ENCODE measurements at regions not wholly inside any gene's neighbourhood (a gene's known extent, or its start where the extent isn't known, plus 50 kb on each side); places are given as distances from the start of the nearest gene placed in this dataset.

- DNase-seq (ENCODE audit: low spot score) (no peak), ATAC-seq (ENCODE audit: insufficient number of reproducible peaks, low FRiP score, low read depth) (no peak)
- Histone ChIP-seq H3K36me3 (no peaks in the 10 kb centered on the region), H3K4me1 (ENCODE audit: control insufficient read depth in 1 of 2, low read depth in 2 of 2) (no peaks in the 10 kb centered on the region), H3K27me3 (replicated peaks; ENCODE audit: insufficient read depth) (no peaks in the 10 kb centered on the region), H3K27ac (no peak overlapping the region), H3K9me3 (no peaks in the 10 kb centered on the region), H3K4me3 (no peak overlapping the region)
- no peak for TF ChIP-seq CTCF (IDR thresholded peaks at IDR 0.05)
Measured at GRCh38 chr2:15788830-15789229, 151.5 kb upstream of the MYCN start.

DNA sequence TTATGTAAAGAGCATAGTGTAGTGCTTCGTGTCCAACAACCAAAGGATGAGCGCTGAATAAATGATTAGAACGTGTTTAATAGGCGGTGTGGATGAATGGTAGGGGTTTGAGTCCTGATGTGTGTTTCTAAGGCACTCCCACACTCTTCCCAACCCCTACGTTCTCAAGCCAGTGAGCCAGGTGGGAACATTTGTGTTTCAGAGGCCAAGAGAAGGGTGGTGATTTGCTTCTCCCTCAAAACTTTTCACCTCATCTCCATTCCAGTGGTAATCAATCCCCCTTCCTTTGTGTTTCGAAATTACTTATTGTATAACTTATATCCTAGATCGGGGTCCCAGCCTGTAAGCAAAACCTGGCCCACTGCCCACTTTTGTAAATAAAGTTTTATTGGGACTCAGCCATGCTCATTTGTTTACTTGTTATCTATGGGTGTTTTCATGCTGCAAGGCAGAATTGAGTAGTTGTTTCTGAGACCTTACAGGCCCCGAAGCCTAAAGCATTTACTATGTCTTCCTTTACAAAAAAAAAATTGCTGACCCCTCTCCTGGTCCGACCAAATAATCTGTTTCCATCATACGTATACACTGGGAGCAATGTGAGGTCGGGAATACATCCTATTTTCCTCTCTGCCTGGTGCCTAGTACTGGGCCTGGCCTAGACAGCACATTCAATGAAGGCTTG is 150.8 kb upstream of the MYCN start:
- DNase-seq (ENCODE audit: low spot score) (no peak), ATAC-seq (ENCODE audit: insufficient number of reproducible peaks, low FRiP score, low read depth) (no peak)
- Histone ChIP-seq H3K9me3 (no peaks in the 10 kb centered on the region), H3K4me3 (no peak overlapping the region), H3K27ac (no peak overlapping the region), H3K4me1 (ENCODE audit: control insufficient read depth in 1 of 2, low read depth in 2 of 2) (no peaks in the 10 kb centered on the region), H3K36me3 (no peaks in the 10 kb centered on the region), H3K27me3 (replicated peaks; ENCODE audit: insufficient read depth) (no peaks in the 10 kb centered on the region)
- no peak for TF ChIP-seq CTCF (IDR thresholded peaks at IDR 0.05)

- H3K4me1 ChIP-seq (ENCODE audit: control insufficient read depth in 1 of 2, low read depth in 2 of 2), result no peaks in the 10 kb centered on the region
- H3K9me3 ChIP-seq, result no peaks in the 10 kb centered on the region
- ATAC-seq (ENCODE audit: insufficient number of reproducible peaks, low FRiP score, low read depth) (no peak), DNase-seq (ENCODE audit: low spot score) (no peak)
- no peaks in the 10 kb centered on the region for H3K27me3 ChIP-seq (replicated peaks; ENCODE audit: insufficient read depth)
- H3K27ac ChIP-seq, result no peak overlapping the region
- H3K36me3 ChIP-seq, result no peaks in the 10 kb centered on the region
- no peak overlapping the region for H3K4me3 ChIP-seq
- TF ChIP-seq CTCF (IDR thresholded peaks at IDR 0.05), result no peak
Measured at GRCh38 chr2:15790326-15790725, 150.0 kb upstream of the MYCN start.

GRCh38 chr2:15790838-15791237 is 149.5 kb upstream of the MYCN start:
- no peak for TF ChIP-seq CTCF (IDR thresholded peaks at IDR 0.05)
- ATAC-seq (ENCODE audit: insufficient number of reproducible peaks, low FRiP score, low read depth), result no peak
- no peaks in the 10 kb centered on the region for H3K9me3 ChIP-seq

DNA sequence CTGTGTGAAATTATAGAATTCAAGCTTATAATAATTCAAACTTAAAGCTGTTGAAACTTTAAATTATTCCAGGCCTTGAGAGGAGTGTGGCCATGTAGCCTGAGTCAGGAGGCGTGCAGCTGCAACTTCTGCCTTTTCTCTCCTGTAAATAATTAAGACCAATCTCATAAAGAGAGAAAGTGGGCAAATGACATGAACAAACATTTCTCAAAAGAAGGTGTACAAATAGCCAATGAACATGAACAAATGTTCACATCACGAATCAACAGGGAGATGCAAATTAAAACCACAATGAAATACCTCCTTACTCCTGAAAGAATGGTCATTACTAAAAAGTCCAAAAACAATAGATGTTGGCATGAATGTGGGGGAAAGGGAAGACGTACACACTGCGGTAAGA is 149.1 kb upstream of the MYCN start:
- no peak for ATAC-seq (ENCODE audit: insufficient number of reproducible peaks, low FRiP score, low read depth)
- H3K9me3 ChIP-seq, result no peaks in the 10 kb centered on the region
- DNase-seq (ENCODE audit: low spot score), result no peak

More at GRCh38 chr2:15790838-15791237, 149.5 kb upstream of the MYCN start:
- Histone ChIP-seq H3K27ac (no peak overlapping the region), H3K4me3 (no peak overlapping the region), H3K36me3 (no peaks in the 10 kb centered on the region), H3K27me3 (replicated peaks; ENCODE audit: insufficient read depth) (no peaks in the 10 kb centered on the region), H3K4me1 (ENCODE audit: control insufficient read depth in 1 of 2, low read depth in 2 of 2) (no peaks in the 10 kb centered on the region)
- no peak for DNase-seq (ENCODE audit: low spot score)

More for the DNA sequence above, 149.1 kb upstream of the MYCN start:
- no peaks in the 10 kb centered on the region for H3K36me3 ChIP-seq
- H3K27ac ChIP-seq, result no peak overlapping the region
- H3K4me3 ChIP-seq, result no peak overlapping the region
- no peaks in the 10 kb centered on the region for H3K4me1 ChIP-seq (ENCODE audit: control insufficient read depth in 1 of 2, low read depth in 2 of 2)
- no peaks in the 10 kb centered on the region for H3K27me3 ChIP-seq (replicated peaks; ENCODE audit: insufficient read depth)
- TF ChIP-seq CTCF (IDR thresholded peaks at IDR 0.05), result no peak

Measured in thoracic aorta (tissue), 2 donors.